GM10266 (cell line): ENCODE measurements at regions not wholly inside any gene's neighbourhood (a gene's known extent, or its start where the extent isn't known, plus 50 kb on each side); places are given as distances from the start of the nearest gene placed in this dataset.

Experiments
- DNase-seq: peaks from one replicate; pipeline ENCODE4 v3.0.0; 2012; ENCODE audit errors: extremely low spot score
- TF ChIP-seq, protein P1 (sequence below): IDR thresholded peaks from 2 replicates; pipeline ENCODE4 v1.5.1; 2012; ENCODE audit warnings: mild to moderate bottlenecking, low read depth; ENCODE audit not compliant: control insufficient read depth, insufficient read depth; ENCODE audit errors: missing control alignments

DNA sequence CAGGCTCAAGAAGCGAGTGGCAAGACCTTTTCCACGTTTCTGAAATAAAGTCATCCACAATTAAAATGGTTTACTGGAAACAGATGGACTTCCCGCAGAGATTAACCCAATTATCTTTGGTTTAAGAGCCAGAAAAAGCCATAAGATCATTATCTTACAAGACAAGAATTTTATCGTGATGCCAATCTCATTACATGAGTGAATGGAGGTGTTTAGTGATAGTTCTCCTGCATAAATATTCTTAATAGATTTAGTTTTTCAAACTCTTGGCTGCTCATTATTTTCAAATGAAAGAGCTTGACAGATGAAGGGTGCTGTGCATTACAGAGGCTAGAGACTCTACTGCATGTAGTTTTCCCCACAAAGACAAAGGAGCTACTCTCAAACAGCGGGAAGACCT lies 1028.4 kb upstream of the PIK3C3 start:
- TF ChIP-seq, protein P1, sequence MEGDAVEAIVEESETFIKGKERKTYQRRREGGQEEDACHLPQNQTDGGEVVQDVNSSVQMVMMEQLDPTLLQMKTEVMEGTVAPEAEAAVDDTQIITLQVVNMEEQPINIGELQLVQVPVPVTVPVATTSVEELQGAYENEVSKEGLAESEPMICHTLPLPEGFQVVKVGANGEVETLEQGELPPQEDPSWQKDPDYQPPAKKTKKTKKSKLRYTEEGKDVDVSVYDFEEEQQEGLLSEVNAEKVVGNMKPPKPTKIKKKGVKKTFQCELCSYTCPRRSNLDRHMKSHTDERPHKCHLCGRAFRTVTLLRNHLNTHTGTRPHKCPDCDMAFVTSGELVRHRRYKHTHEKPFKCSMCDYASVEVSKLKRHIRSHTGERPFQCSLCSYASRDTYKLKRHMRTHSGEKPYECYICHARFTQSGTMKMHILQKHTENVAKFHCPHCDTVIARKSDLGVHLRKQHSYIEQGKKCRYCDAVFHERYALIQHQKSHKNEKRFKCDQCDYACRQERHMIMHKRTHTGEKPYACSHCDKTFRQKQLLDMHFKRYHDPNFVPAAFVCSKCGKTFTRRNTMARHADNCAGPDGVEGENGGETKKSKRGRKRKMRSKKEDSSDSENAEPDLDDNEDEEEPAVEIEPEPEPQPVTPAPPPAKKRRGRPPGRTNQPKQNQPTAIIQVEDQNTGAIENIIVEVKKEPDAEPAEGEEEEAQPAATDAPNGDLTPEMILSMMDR: no peak

DNA sequence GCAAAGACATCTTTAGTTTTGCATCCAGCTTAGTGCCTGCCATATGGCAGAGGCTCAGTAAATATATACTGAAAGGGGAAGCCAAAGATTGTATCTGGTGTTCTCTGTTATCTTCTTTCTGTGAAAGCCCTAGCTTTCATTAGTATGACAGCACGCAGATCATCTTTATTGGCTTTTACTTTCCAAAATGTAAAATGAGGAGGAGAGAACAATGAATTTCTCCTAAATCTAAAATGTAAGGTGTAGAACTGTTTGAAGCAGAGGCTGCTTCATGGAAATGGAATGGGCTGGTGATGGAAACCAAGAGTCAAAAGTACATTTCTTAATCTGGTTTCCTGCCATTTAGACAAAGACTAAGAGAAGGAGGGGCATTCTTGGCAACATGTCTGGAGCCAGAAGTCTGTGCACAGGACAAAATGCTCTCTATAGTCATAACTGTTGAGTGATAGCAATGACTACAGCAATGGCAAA lies 1029.9 kb upstream of the PIK3C3 start:
- no peak for DNase-seq
- TF ChIP-seq, protein P1: no peak

More for the DNA sequence above, 1028.4 kb upstream of the PIK3C3 start:
- no peak for DNase-seq

DNA sequence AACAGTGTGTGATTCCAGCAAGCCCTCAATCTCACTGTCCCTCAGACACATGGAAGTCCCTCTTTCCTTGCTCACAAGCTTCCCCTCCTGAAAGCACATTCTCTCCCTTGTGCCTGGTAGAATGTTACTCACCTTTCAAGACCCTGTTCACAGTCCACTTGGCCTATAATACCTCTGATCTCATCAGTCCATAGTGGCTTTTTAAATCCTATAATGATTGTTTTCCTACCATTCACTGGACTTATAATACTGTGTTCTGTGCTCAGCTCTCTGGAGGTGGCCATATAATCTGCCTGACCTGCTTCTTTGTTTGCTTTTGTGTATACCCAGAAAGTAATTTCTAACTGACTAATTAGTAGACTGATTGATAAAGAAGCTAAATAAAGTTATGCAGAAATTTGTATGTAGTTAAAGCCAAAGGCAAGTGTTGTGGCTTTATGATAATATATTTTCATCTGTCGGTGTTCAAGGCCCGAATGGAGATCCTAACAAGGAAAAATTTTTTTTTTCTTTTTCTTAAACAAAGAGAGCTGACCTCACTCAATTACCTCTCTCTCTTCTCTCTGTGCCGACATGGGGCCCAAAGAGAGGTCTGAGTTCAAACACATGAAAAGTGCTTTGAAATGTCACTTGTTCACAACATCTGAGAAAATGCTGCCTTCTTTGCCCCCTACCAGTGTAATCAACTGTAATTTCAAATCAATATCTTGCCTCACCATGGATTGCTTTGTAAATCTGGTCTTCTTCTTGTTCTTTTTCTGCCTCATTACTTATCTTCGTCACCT lies 1033.0 kb upstream of the PIK3C3 start:
- TF ChIP-seq, protein P1: no peak
- no peak for DNase-seq

DNA sequence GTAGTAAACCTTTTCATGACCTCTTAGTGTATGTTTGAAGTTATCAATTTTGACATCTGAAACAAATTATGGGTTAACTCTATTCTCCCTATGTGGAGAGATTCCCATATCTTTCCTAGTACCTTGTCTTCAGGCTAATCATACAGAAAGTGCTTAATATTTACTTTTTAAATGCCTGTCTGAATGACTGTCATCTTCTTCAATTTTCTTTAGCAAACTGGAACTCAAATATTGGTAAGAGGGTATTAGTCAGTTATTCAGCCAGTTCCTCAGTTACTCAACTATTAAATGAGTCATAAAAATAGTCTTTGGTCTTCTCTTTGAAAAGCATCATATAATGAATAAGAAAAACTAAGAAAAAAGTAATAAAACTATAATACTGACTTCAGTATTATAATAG lies 1038.0 kb upstream of the PIK3C3 start:
- no peak for DNase-seq
- TF ChIP-seq, protein P1: no peak

DNA sequence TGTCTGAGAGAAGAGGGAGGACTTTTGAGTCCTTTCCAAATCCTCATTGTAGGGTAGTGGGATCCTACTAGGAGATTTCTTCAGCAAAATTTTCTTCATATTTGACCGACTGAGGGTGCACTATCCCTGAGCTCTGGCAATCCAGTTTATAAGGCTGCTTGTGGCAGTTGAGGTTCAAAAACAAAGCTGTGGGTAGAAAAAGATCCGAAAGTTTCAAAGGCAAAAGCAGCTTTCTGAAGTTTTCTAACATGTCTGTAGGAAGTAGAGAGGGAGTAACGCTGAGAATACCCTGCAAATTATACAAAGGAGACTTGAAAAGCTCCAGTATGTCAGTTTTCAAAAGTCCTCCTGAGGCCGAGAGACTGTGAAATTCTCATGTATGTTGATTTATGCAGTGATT lies 1039.3 kb upstream of the PIK3C3 start:
- DNase-seq: no peak
- TF ChIP-seq, protein P1: no peak

DNA sequence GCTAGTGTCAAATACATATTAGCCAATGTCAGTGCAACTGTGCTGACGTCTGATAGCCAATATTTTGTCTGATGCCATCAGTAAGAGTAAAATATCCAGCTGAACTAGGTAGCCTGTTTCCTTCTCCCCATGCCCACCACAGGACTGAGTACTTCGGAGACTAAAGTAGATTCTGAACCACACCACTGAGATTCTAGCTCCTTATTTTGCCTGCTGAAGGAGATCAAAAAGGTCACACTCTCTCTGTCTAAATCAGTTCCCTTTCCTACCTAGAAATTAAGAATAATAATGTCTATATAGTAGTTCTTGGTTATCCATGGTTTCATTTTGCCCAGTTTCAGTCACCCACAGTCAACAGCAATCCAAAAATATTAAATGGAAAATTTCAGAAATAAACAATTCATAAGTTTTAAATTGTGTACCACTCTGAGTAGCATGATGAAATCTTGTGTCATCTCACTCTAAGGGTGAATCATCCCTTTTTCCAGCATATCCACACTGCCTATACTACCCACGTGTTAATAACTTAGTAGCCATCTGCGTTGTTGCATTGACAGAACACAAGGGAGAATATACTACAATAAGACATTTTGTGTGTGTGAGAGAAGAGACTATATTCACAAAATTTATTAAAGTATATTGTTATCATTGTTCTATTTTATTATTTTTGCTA lies 1043.3 kb upstream of the PIK3C3 start:
- no peak for DNase-seq
- TF ChIP-seq, protein P1: no peak

DNA sequence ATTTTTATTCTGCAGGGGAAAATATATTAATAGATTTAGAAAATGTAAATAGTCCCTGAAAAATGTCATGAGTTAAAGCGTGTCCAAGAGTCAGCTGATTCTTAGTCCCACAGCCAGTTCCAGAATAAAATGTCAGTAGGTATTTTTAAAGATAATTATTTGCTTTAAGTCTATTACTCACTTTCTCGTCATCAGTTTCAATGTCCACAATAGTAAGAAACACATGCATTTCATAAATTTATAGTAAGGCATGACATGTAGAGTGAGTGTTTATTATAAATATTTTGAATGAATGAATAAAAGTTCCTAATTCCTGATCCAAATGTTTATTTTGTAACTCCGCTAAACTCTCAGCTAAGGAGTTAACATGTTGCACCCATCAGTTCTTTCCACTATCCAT lies 1044.0 kb upstream of the PIK3C3 start:
- TF ChIP-seq, protein P1: no peak

More for the DNA sequence above, 1044.0 kb upstream of the PIK3C3 start:
- DNase-seq: no peak
